ENCODE measurements at regions not wholly inside any gene's neighbourhood (a gene's known extent, or its start where the extent isn't known, plus 50 kb on each side); places are given as distances from the start of the nearest gene placed in this dataset.

GRCh38 chr3:187994221-187995042, 159.5 kb upstream of the LPP start:
- TF ChIP-seq POLR2A (IDR thresholded peaks at IDR 0.05), result no peak
- TF ChIP-seq CTCF (IDR thresholded peaks at IDR 0.05), result no peak

Data from uterus (tissue), 2 donors.